CD8-positive, alpha-beta memory T cell (primary cell): ENCODE measurements at regions not wholly inside any gene's neighbourhood (a gene's known extent, or its start where the extent isn't known, plus 50 kb on each side); places are given as distances from the start of the nearest gene placed in this dataset.

Experiments
- CTCF ChIA-PET: fragments of 350-600 bp; sonication (Branson Sonifier 250); formaldehyde crosslinking; loops from one replicate; lab custom pipeline; 2021; ENCODE audit warnings: antibody characterized with exemption; lab: Charles Lee
- POLR2A ChIA-PET: fragments of 350-600 bp; sonication (Branson Sonifier 250); formaldehyde crosslinking; loops from one replicate; lab custom pipeline; 2021; ENCODE audit warnings: antibody characterized with exemption; lab: Charles Lee
- DNase-seq, 5 donors: peaks; one replicate each; pipeline versions ENCODE4 v3.0.0 to v3.0.0-alpha.2; 2020 to 2022; ENCODE audit warnings: mixed read lengths in 1 of 5
- H3K27ac ChIP-seq: one replicate; pipeline ENCODE4 v1.7.0; 2013; ENCODE audit warnings: low read depth, mild to moderate bottlenecking, low read length, moderate library complexity
- H3K27me3 ChIP-seq: 2 replicates; pipeline ENCODE4 v1.7.0; 2013; ENCODE audit warnings: low read length, mild to moderate bottlenecking; ENCODE audit not compliant: insufficient read depth, poor library complexity, severe bottlenecking
- H3K36me3 ChIP-seq: 2 replicates; pipeline ENCODE4 v1.7.0; 2013; ENCODE audit warnings: mild to moderate bottlenecking, low read length, moderate library complexity; ENCODE audit not compliant: insufficient read depth
- H3K4me1 ChIP-seq: 2 replicates; pipeline ENCODE4 v1.7.0; 2013; ENCODE audit warnings: mild to moderate bottlenecking, low read length, moderate library complexity; ENCODE audit not compliant: insufficient read depth
- H3K4me3 ChIP-seq: 2 replicates; pipeline ENCODE4 v1.7.0; 2013; ENCODE audit warnings: mild to moderate bottlenecking, low read length
- H3K9me3 ChIP-seq: 2 replicates; pipeline ENCODE4 v1.7.0; 2013; ENCODE audit warnings: mild to moderate bottlenecking, low read length
- H3K27ac Mint-ChIP-seq, 8 donors: one replicate each; pipeline ENCODE4 v1.8.0; 2020 to 2021; ENCODE audit warnings: mixed read lengths in 8 of 8, mild to moderate bottlenecking in 6 of 8, inconsistent platforms in 3 of 8, moderate library complexity in 3 of 8
- H3K27me3 Mint-ChIP-seq, 2 donors: one replicate each; pipeline ENCODE4 v1.8.0; 2020 to 2021; ENCODE audit warnings: mixed read lengths in 2 of 2, mild to moderate bottlenecking in 1 of 2, moderate library complexity in 1 of 2
- H3K36me3 Mint-ChIP-seq, 3 donors: one replicate each; pipeline ENCODE4 v1.8.0; 2020 to 2021; ENCODE audit warnings: mixed read lengths in 3 of 3, inconsistent platforms in 1 of 3, mild to moderate bottlenecking in 1 of 3
- H3K4me1 Mint-ChIP-seq, 3 donors: one replicate each; pipeline ENCODE4 v1.8.0; 2020 to 2021; ENCODE audit warnings: mixed read lengths in 3 of 3, inconsistent platforms in 1 of 3, mild to moderate bottlenecking in 1 of 3
- H3K4me3 Mint-ChIP-seq, 7 donors: one replicate each; pipeline ENCODE4 v1.8.0; 2020 to 2021; ENCODE audit warnings: mixed read lengths in 7 of 7, mild to moderate bottlenecking in 6 of 7, moderate library complexity in 4 of 7, inconsistent platforms in 2 of 7
- H3K9me3 Mint-ChIP-seq, 5 donors: one replicate each; pipeline ENCODE4 v1.8.0; 2020 to 2022; ENCODE audit warnings: mixed read lengths in 5 of 5, mild to moderate bottlenecking in 3 of 5, moderate library complexity in 2 of 5, inconsistent platforms in 1 of 5

- Histone ChIP-seq H3K27me3 (no peaks in the 10 kb centered on the region), H3K9me3 (no peaks in the 10 kb centered on the region), H3K4me1 (no peaks in the 10 kb centered on the region), H3K27ac (no peak overlapping the region), H3K4me3 (no peak overlapping the region), H3K36me3 (no peaks in the 10 kb centered on the region)
- Mint-ChIP-seq H3K4me1 (no peaks in the 10 kb centered on the region), H3K36me3 (no peaks in the 10 kb centered on the region), H3K9me3 (peaks cover 0 to 11% (median 2%) of the 10 kb centered on the region in 5 donors), H3K27ac (no peak overlapping the region), H3K27me3 (peaks cover 0 to 2% of the 10 kb centered on the region in 2 donors), H3K4me3 (no peak overlapping the region)
- CTCF ChIA-PET: no interaction called here
- DNase-seq: no peak
- POLR2A ChIA-PET: no interaction called here
Measured at GRCh38 chr6:156057869-156058268, 602.2 kb upstream of the NOX3 start.

DNA sequence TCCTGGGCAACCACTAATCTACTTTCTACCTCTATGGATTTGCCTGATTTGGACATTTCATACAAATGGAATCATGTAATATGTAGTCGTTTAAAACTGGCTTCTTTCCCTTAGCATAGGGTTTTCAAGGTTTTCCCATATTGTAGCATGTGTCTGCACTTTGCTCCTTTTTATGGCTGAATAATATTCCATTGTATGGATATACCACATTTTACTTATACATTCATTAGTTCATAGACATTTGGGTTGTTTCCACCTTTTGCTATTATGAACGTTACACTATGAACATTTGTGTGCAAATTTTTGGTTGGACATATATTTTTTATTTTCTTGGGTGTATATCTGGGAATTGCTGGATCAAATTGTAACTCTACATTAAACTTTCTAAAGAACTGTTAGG, 600.4 kb upstream of the NOX3 start:
- ChIA-PET POLR2A (no interaction called here), CTCF (no interaction called here)
- Mint-ChIP-seq H3K4me3 (no peak overlapping the region), H3K4me1 (no peaks in the 10 kb centered on the region), H3K27me3 (peaks cover 0 to 2% of the 10 kb centered on the region in 2 donors), H3K27ac (no peak overlapping the region), H3K9me3 (peaks cover 0 to 11% (median 2%) of the 10 kb centered on the region in 5 donors), H3K36me3 (no peaks in the 10 kb centered on the region)
- H3K4me1 ChIP-seq: no peaks in the 10 kb centered on the region
- DNase-seq: no peak
- no peaks in the 10 kb centered on the region for H3K9me3 ChIP-seq
- H3K4me3 ChIP-seq: no peak overlapping the region
- H3K36me3 ChIP-seq: no peaks in the 10 kb centered on the region
- H3K27ac ChIP-seq: no peak overlapping the region
- no peaks in the 10 kb centered on the region for H3K27me3 ChIP-seq

DNA sequence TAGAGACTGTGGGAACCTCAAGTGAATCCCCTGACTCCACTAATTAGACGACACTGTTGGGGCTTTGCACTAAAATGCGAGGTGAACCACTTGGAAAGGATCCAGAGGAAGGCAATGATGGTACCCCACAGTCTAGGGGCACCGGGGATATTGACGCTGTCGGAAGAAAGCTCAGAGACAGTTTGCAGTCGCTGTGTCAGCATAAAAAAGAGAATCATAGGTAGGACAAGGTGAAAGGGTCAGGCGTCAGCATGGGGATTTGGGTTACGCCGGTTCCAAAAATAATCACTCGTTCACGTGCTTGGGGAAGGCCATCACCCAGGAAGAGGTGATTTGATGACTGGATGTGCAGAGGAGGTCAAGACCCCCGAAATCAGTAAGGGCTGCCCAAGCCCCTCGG, 598.0 kb upstream of the NOX3 start:
- POLR2A ChIA-PET: no interaction called here

GRCh38 chr6:156046841-156047449, 591.3 kb upstream of the NOX3 start:
- ChIA-PET POLR2A (no interaction called here), CTCF (no interaction called here)
- peaks cover 0 to 1% of the 10 kb centered on the region in 2 donors for H3K27me3 Mint-ChIP-seq
- no peak overlapping the region for H3K4me3 ChIP-seq
- H3K36me3 Mint-ChIP-seq: no peaks in the 10 kb centered on the region
- H3K27me3 ChIP-seq: no peaks in the 10 kb centered on the region
- H3K27ac Mint-ChIP-seq: peak overlapping the region in 2 of 8 donors; percentile 1 to 48
- H3K9me3 Mint-ChIP-seq: peaks cover 3 to 15% (median 5%) of the 10 kb centered on the region in 5 donors
- no peak overlapping the region for H3K27ac ChIP-seq
- no peaks in the 10 kb centered on the region for H3K4me1 ChIP-seq
- no peaks in the 10 kb centered on the region for H3K36me3 ChIP-seq
- H3K9me3 ChIP-seq: no peaks in the 10 kb centered on the region
- H3K4me3 Mint-ChIP-seq: no peak overlapping the region
- H3K4me1 Mint-ChIP-seq: no peaks in the 10 kb centered on the region
- no peak for DNase-seq

More for the DNA sequence above, 598.0 kb upstream of the NOX3 start:
- Mint-ChIP-seq H3K4me3 (no peak overlapping the region), H3K27me3 (peaks cover 0 to 3% of the 10 kb centered on the region in 2 donors), H3K36me3 (no peaks in the 10 kb centered on the region), H3K27ac (no peak overlapping the region), H3K9me3 (peaks cover 0 to 14% (median 4%) of the 10 kb centered on the region in 5 donors), H3K4me1 (no peaks in the 10 kb centered on the region)
- Histone ChIP-seq H3K36me3 (no peaks in the 10 kb centered on the region), H3K27ac (no peak overlapping the region), H3K27me3 (no peaks in the 10 kb centered on the region), H3K4me1 (no peaks in the 10 kb centered on the region), H3K4me3 (no peak overlapping the region), H3K9me3 (no peaks in the 10 kb centered on the region)
- CTCF ChIA-PET: no interaction called here
- DNase-seq: no peak

- H3K4me3 ChIP-seq: no peak overlapping the region
- H3K27ac Mint-ChIP-seq: no peak overlapping the region
- H3K4me1 Mint-ChIP-seq: no peaks in the 10 kb centered on the region
- H3K27ac ChIP-seq: no peak overlapping the region
- peaks cover 3 to 22% (median 5%) of the 10 kb centered on the region in 5 donors for H3K9me3 Mint-ChIP-seq
- DNase-seq: no peak
- no peak overlapping the region for H3K4me3 Mint-ChIP-seq
- H3K36me3 Mint-ChIP-seq: no peaks in the 10 kb centered on the region
- H3K36me3 ChIP-seq: no peaks in the 10 kb centered on the region
- POLR2A ChIA-PET: no interaction called here
- H3K27me3 ChIP-seq: no peaks in the 10 kb centered on the region
- no peaks in the 10 kb centered on the region for H3K4me1 ChIP-seq
- H3K27me3 Mint-ChIP-seq: peaks cover 0 to 1% of the 10 kb centered on the region in 2 donors
- CTCF ChIA-PET: no interaction called here
- H3K9me3 ChIP-seq: no peaks in the 10 kb centered on the region
Measured at GRCh38 chr6:156046268-156046665, 590.6 kb upstream of the NOX3 start.

DNA sequence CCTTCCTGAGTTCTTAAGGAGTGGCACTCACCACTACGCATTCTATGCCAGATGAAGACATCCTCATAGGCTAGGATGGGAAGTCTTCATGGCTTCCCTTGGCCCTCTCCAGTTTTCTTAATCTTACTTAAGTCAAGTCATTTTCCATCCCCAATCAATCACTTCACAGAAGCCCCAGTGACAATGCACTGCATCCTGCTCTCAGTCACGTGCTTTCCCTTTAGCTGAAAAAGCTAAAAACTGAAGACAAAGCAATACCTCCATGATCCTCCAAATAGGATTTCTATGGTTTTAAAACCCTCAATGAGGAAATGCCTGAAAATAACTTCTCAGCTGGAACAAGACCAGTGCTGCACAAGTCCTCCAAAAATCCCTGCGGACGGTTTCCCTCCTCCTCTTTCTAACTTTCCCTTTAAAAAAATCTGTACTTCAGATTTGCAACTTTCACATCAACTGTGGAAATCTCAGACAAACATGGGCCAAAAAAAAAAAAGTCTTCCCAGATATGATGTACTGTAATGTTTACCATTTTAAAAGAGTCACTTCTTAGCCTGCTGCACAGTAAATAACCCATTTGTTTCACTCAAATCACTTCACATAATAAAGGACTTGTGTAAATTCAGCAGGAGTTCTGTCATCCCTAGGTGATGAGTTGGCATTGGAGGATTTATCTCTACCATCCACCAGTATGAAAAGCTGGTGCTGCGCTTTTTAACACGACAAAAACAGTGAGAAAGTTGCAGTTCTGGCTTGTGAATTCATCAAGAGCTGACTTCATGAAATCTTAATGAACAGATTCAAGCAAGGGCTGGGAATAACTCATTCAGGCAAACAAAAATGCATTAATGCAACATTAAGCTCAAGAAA, 590.0 kb upstream of the NOX3 start:
- Mint-ChIP-seq H3K9me3 (peaks cover 3 to 22% (median 5%) of the 10 kb centered on the region in 5 donors), H3K27me3 (peaks cover 0 to 1% of the 10 kb centered on the region in 2 donors), H3K4me3 (no peak overlapping the region), H3K4me1 (no peaks in the 10 kb centered on the region), H3K27ac (no peak overlapping the region), H3K36me3 (no peaks in the 10 kb centered on the region)
- H3K4me3 ChIP-seq: no peak overlapping the region
- no peaks in the 10 kb centered on the region for H3K36me3 ChIP-seq
- CTCF ChIA-PET: no interaction called here
- no peaks in the 10 kb centered on the region for H3K9me3 ChIP-seq
- no peaks in the 10 kb centered on the region for H3K27me3 ChIP-seq
- POLR2A ChIA-PET: no interaction called here
- H3K4me1 ChIP-seq: no peaks in the 10 kb centered on the region
- no peak overlapping the region for H3K27ac ChIP-seq
- no peak for DNase-seq

- ChIA-PET CTCF (no interaction called here), POLR2A (no interaction called here)
- peaks cover 5% of the 10 kb centered on the region for H3K9me3 ChIP-seq
Measured at GRCh38 chr6:156033598-156033997, 578.0 kb upstream of the NOX3 start.

GRCh38 chr6:156031516-156031915, 575.9 kb upstream of the NOX3 start:
- no peak overlapping the region for H3K27ac ChIP-seq
- no peaks in the 10 kb centered on the region for H3K27me3 ChIP-seq
- H3K36me3 ChIP-seq: no peaks in the 10 kb centered on the region
- no peak overlapping the region for H3K4me3 ChIP-seq
- Mint-ChIP-seq H3K9me3 (peaks cover 6 to 18% (median 10%) of the 10 kb centered on the region in 5 donors), H3K4me3 (no peak overlapping the region), H3K27ac (no peak overlapping the region), H3K4me1 (no peaks in the 10 kb centered on the region), H3K27me3 (peaks cover 0 to 2% of the 10 kb centered on the region in 2 donors), H3K36me3 (no peaks in the 10 kb centered on the region)
- ChIA-PET CTCF (no interaction called here), POLR2A (no interaction called here)
- no peak for DNase-seq
- H3K9me3 ChIP-seq: peaks cover 5% of the 10 kb centered on the region
- H3K4me1 ChIP-seq: no peaks in the 10 kb centered on the region

More at GRCh38 chr6:156033598-156033997, 578.0 kb upstream of the NOX3 start:
- Mint-ChIP-seq H3K27ac (no peak overlapping the region), H3K36me3 (no peaks in the 10 kb centered on the region), H3K27me3 (peaks cover 0 to 2% of the 10 kb centered on the region in 2 donors), H3K4me3 (no peak overlapping the region), H3K9me3 (peaks cover 6 to 14% (median 7%) of the 10 kb centered on the region in 5 donors), H3K4me1 (no peaks in the 10 kb centered on the region)
- Histone ChIP-seq H3K27ac (no peak overlapping the region), H3K36me3 (no peaks in the 10 kb centered on the region), H3K4me1 (no peaks in the 10 kb centered on the region), H3K4me3 (no peak overlapping the region), H3K27me3 (no peaks in the 10 kb centered on the region)
- DNase-seq: no peak
